ENCODE measurements at regions not wholly inside any gene's neighbourhood (a gene's known extent, or its start where the extent isn't known, plus 50 kb on each side); places are given as distances from the start of the nearest gene placed in this dataset.

DNA sequence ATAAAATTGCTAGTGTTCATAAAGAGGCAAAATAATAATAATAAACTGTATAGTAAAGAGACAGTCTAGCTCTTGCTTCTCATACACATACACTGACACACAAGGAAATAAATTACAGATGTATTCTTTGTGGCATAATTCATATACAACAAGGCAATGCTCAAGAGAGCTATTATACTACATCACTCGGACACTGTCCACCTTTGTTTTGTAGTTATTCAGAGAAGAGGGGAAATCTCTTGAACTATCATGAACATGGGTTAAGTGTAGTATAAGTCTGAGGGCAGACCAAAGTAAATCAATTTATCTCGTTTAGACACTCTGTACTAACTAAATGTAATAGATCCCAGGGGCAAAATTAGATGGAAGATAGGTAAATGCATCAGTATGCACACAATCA is 72.7 kb upstream of the PHIP start:
- Histone ChIP-seq H3K4me1 (ENCODE audit: control insufficient read depth, insufficient read depth, low read length) (no peaks in the 10 kb centered on the region), H3K27me3 (ENCODE audit: control insufficient read depth, insufficient read depth, low read length) (no peaks in the 10 kb centered on the region), H3K4me3 (ENCODE audit: low read depth, low read length) (no peak overlapping the region), H3K9me3 (ENCODE audit: control insufficient read depth, insufficient read depth, low read length) (no peaks in the 10 kb centered on the region), H3K27ac (ENCODE audit: low read depth, low read length) (no peak overlapping the region), H3K36me3 (ENCODE audit: control insufficient read depth, insufficient read depth, low read length) (no peaks in the 10 kb centered on the region)
- peak in 1 of 6 donors; percentile 27 for DNase-seq (ENCODE audit: low read depth in 4 of 6, low spot score in 6 of 6)
- no CpG with 5 or more reads among the region's 2 CpGs for WGBS (ENCODE audit: insufficient coverage)

DNA sequence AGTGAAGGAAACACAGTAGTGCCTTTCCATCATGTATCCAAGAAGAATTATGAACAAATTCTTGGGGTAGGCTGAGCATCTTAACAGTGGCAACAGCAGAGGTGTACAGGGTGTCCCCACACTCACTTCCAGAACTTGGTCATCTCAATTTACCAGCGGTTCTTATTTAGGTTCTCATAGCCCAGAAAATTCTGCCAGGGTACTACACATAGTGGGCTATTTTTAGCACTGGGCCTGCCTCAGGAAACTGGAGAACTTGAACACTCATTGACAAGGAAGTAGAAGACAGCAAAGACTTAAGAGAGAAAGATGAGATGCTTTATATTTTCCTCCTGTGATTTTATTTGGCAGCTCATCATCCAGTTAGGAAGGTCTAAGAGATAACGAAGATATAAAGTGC is 71.8 kb upstream of the PHIP start:
- no peak for DNase-seq (ENCODE audit: low read depth in 4 of 6, low spot score in 6 of 6)
- Histone ChIP-seq H3K27ac (ENCODE audit: low read depth, low read length) (no peak overlapping the region), H3K36me3 (ENCODE audit: control insufficient read depth, insufficient read depth, low read length) (no peaks in the 10 kb centered on the region), H3K4me1 (ENCODE audit: control insufficient read depth, insufficient read depth, low read length) (no peaks in the 10 kb centered on the region), H3K27me3 (ENCODE audit: control insufficient read depth, insufficient read depth, low read length) (no peaks in the 10 kb centered on the region), H3K9me3 (ENCODE audit: control insufficient read depth, insufficient read depth, low read length) (no peaks in the 10 kb centered on the region), H3K4me3 (ENCODE audit: low read depth, low read length) (no peak overlapping the region)
- 90% methylated on average over 2 of the region's 2 CpGs for WGBS (ENCODE audit: insufficient coverage)

DNA sequence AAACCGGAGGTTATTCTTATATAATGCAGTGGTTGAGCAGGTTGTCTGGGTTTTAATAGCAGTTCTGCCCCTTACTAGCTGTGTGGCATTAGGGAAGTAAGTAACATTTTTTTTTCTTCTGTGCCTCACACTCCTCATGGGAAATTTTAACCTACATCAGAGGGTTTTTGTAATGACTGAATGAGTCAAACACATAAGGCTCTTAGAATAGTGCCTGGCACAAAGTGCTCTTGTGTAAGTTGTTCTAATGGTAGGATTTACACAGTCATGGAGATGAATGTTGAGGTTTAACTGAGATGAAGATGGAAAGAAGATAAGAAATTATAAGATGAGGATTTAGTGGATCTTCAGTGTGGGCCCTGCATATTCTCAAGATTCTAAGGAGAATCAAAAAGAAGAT is 68.4 kb upstream of the PHIP start:
- 100% methylated on average over 1 of the region's 1 CpG for WGBS (ENCODE audit: insufficient coverage)
- no peak for DNase-seq (ENCODE audit: low read depth in 4 of 6, low spot score in 6 of 6)
- Histone ChIP-seq H3K36me3 (ENCODE audit: control insufficient read depth, insufficient read depth, low read length) (no peaks in the 10 kb centered on the region), H3K9me3 (ENCODE audit: control insufficient read depth, insufficient read depth, low read length) (no peaks in the 10 kb centered on the region), H3K27me3 (ENCODE audit: control insufficient read depth, insufficient read depth, low read length) (no peaks in the 10 kb centered on the region), H3K27ac (ENCODE audit: low read depth, low read length) (no peak overlapping the region), H3K4me1 (ENCODE audit: control insufficient read depth, insufficient read depth, low read length) (no peaks in the 10 kb centered on the region), H3K4me3 (ENCODE audit: low read depth, low read length) (no peak overlapping the region)

DNA sequence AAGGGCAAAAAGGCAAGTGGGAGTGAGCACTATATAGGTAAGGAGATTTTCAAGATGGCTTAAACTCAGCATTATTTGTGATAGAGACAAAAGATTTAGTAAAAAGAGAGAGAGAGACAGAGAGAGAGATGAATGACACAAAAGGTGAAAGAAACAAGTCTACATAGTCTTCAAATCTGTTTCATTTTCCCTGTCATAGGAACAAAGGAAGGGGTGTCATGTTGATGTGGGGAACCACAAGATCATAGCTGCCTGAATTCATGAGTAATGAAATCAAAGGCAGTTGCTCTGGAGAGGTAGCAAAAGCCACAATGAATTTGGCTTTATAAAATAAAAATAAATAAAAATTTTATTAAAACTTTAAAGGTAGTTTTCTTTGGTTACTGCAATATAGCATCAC is 67.2 kb upstream of the PHIP start:
- Histone ChIP-seq H3K27me3 (ENCODE audit: control insufficient read depth, insufficient read depth, low read length) (no peaks in the 10 kb centered on the region), H3K4me1 (ENCODE audit: control insufficient read depth, insufficient read depth, low read length) (no peaks in the 10 kb centered on the region), H3K4me3 (ENCODE audit: low read depth, low read length) (no peak overlapping the region), H3K27ac (ENCODE audit: low read depth, low read length) (no peak overlapping the region), H3K9me3 (ENCODE audit: control insufficient read depth, insufficient read depth, low read length) (no peaks in the 10 kb centered on the region), H3K36me3 (ENCODE audit: control insufficient read depth, insufficient read depth, low read length) (no peaks in the 10 kb centered on the region)
- DNase-seq (ENCODE audit: low read depth in 4 of 6, low spot score in 6 of 6) = no peak

DNA sequence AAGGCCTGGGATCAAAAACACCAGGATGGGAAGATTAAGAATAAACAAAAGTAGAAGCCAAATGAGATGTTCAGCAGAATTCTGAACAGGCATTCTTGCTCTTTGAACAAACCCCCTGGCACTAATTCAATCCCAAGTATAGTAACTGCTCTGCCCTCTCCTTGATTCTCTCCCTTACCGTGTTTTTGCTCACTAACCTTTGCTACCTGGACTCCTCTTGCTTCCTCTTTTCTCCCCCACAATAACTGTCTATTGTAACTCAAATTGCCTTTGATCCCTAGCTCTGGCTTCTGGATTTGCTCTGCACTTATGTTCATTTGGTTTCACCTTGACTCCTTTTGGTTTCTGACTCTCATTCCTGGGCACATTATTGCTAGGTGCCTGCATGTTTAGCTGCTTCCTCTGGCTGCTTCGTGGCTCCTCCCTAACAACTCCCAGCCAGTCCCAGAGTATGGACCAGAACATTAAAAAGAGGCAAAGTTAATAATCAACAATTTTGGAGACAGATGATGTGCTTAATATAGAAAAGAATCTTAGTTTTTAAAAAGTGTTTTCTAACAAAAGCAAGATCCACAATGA is 65.4 kb upstream of the PHIP start:
- no peak for DNase-seq (ENCODE audit: low read depth in 4 of 6, low spot score in 6 of 6)
- no peaks in the 10 kb centered on the region for H3K36me3 ChIP-seq (ENCODE audit: control insufficient read depth, insufficient read depth, low read length)
- H3K4me1 ChIP-seq (ENCODE audit: control insufficient read depth, insufficient read depth, low read length) = no peaks in the 10 kb centered on the region
- 44% methylated on average over 1 of the region's 2 CpGs for WGBS (ENCODE audit: insufficient coverage)
- H3K9me3 ChIP-seq (ENCODE audit: control insufficient read depth, insufficient read depth, low read length) = no peaks in the 10 kb centered on the region
- H3K4me3 ChIP-seq (ENCODE audit: low read depth, low read length) = no peak overlapping the region
- no peaks in the 10 kb centered on the region for H3K27me3 ChIP-seq (ENCODE audit: control insufficient read depth, insufficient read depth, low read length)
- H3K27ac ChIP-seq (ENCODE audit: low read depth, low read length) = no peak overlapping the region

DNA sequence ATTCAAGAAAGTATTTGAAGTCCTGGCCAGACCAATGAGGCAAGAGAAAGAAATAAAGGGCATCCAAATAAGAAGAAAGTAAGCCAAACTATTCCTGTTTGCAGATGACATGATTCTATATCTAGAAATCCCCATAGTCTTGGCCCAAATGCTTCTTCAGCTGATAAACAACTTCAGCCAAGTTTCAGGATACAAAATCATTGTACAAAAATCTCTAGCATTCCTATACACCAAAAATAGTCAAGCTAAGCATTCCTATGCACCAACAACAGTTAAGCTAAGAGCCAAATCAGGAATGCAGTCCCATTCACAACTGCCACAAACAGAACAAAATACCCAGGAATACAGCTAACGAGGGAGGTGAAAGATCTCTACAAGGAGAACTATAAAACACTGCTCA is 60.1 kb upstream of the PHIP start:
- Histone ChIP-seq H3K9me3 (ENCODE audit: control insufficient read depth, insufficient read depth, low read length) (peaks cover 6% of the 10 kb centered on the region), H3K27me3 (ENCODE audit: control insufficient read depth, insufficient read depth, low read length) (no peaks in the 10 kb centered on the region), H3K4me3 (ENCODE audit: low read depth, low read length) (no peak overlapping the region), H3K4me1 (ENCODE audit: control insufficient read depth, insufficient read depth, low read length) (no peaks in the 10 kb centered on the region), H3K36me3 (ENCODE audit: control insufficient read depth, insufficient read depth, low read length) (no peaks in the 10 kb centered on the region), H3K27ac (ENCODE audit: low read depth, low read length) (no peak overlapping the region)
- WGBS (ENCODE audit: insufficient coverage) = no CpG with 5 or more reads among the region's 1 CpG
- DNase-seq (ENCODE audit: low read depth in 4 of 6, low spot score in 6 of 6) = no peak

DNA sequence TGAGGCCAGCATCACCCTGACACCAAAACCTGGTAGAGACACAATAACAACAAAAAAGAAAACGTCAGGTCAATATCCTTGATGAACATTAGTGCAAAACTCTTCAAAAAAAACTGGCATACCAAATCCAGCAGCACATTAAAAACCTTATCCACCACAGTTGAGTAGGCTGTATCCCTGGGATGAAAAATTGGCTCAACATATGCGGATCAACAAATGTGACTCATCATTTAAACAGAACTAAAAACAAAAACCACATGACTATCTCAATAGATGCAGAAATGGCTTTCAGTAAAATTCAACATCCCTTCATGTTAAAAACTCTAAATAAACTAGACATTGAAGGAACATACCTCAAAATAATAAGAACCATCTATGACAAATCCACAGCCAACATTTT is 59.6 kb upstream of the PHIP start:
- WGBS (ENCODE audit: insufficient coverage) = 29% methylated on average over 1 of the region's 2 CpGs
- H3K27ac ChIP-seq (ENCODE audit: low read depth, low read length) = no peak overlapping the region
- no peaks in the 10 kb centered on the region for H3K27me3 ChIP-seq (ENCODE audit: control insufficient read depth, insufficient read depth, low read length)
- peaks cover 6% of the 10 kb centered on the region for H3K9me3 ChIP-seq (ENCODE audit: control insufficient read depth, insufficient read depth, low read length)
- no peaks in the 10 kb centered on the region for H3K36me3 ChIP-seq (ENCODE audit: control insufficient read depth, insufficient read depth, low read length)
- no peaks in the 10 kb centered on the region for H3K4me1 ChIP-seq (ENCODE audit: control insufficient read depth, insufficient read depth, low read length)
- no peak overlapping the region for H3K4me3 ChIP-seq (ENCODE audit: low read depth, low read length)
- DNase-seq (ENCODE audit: low read depth in 4 of 6, low spot score in 6 of 6) = no peak

DNA sequence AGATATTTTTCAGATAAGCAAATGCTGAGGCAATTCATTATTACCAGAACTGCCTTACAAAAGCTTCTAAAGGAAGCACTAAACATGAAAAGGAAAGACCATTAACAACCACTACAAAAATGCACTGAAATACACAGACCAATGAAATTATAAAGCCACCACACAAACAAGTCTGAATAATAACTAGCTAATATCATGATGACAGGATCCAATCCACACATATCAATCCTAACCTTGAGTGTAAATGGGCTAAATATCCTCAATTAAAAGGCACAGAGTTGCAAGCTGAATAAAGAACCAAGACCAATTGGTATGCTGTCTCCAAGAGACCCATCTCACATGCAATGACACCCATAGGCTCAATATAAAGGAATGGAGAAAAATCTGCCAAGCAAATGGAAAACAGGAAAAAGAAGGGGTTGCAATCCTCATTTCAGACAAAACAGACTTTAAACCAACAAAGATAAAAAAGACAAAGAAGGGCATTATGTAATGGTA is 58.0 kb upstream of the PHIP start:
- no peak for DNase-seq (ENCODE audit: low read depth in 4 of 6, low spot score in 6 of 6)
- H3K36me3 ChIP-seq (ENCODE audit: control insufficient read depth, insufficient read depth, low read length) = no peaks in the 10 kb centered on the region
- H3K9me3 ChIP-seq (ENCODE audit: control insufficient read depth, insufficient read depth, low read length) = peaks cover 8% of the 10 kb centered on the region
- H3K4me3 ChIP-seq (ENCODE audit: low read depth, low read length) = no peak overlapping the region
- H3K27me3 ChIP-seq (ENCODE audit: control insufficient read depth, insufficient read depth, low read length) = no peaks in the 10 kb centered on the region
- no peak overlapping the region for H3K27ac ChIP-seq (ENCODE audit: low read depth, low read length)
- H3K4me1 ChIP-seq (ENCODE audit: control insufficient read depth, insufficient read depth, low read length) = no peaks in the 10 kb centered on the region

DNA sequence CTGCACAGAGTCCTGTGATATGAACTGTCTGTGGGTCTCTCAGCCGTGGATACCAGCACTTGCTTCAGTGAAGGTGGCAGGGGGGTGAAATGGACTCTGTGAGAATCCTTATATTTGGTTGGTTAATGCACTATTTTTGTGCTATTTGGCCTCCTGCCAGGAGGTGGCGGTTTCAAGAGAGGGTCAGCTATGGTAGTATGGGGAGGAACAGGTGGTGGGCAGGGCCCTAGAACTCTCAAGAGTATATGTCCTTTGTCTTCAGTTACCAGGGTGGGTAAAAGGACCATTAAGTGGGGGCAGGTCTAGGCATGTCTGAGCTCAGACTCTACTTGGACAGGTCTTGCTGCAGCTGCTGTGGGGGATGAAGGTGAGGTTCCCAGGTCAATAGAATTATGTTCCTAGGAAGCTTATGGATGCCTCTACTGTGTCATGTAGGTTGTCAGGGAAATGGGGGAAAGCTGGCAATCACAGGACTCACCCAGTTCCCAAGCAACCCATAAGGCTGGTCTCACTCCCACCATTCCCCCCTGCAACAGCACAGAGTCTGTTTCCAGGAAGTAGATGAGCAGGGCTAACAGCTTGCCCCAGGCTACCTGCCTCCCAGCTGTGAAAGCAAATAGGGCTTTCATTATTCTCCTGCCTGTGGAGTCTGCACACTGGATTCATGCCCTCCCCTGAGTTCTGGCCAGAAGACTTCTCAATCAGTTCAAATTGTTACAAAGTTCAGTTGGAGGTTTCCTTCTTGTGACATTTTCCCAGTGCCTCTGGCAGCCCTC is 56.8 kb upstream of the PHIP start:
- Histone ChIP-seq H3K4me3 (ENCODE audit: low read depth, low read length) (no peak overlapping the region), H3K4me1 (ENCODE audit: control insufficient read depth, insufficient read depth, low read length) (no peaks in the 10 kb centered on the region), H3K36me3 (ENCODE audit: control insufficient read depth, insufficient read depth, low read length) (no peaks in the 10 kb centered on the region), H3K9me3 (ENCODE audit: control insufficient read depth, insufficient read depth, low read length) (peaks cover 8% of the 10 kb centered on the region), H3K27ac (ENCODE audit: low read depth, low read length) (no peak overlapping the region), H3K27me3 (ENCODE audit: control insufficient read depth, insufficient read depth, low read length) (no peaks in the 10 kb centered on the region)
- 85% methylated on average over 2 of the region's 2 CpGs for WGBS (ENCODE audit: insufficient coverage)
- no peak for DNase-seq (ENCODE audit: low read depth in 4 of 6, low spot score in 6 of 6)

DNA sequence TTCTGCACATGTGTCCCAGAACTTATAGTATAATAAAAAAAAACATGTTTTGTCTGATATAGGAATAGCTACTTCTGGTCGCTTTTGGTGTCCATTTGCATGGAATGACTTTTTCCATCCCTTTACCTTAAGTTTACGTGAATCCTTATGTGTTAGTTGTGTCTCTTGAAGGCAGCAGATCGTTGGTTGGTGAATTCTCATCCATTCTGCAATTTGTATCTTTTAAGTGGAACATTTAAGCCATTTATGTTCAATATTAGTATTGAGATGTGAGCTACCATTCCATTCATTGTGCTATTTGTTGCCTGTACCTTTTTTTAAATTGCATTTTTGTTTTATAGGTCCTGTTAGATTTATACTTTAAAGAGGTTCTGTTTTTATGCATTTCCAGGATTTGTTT is 55.1 kb upstream of the PHIP start:
- Histone ChIP-seq H3K27ac (ENCODE audit: low read depth, low read length) (no peak overlapping the region), H3K4me1 (ENCODE audit: control insufficient read depth, insufficient read depth, low read length) (no peaks in the 10 kb centered on the region), H3K36me3 (ENCODE audit: control insufficient read depth, insufficient read depth, low read length) (no peaks in the 10 kb centered on the region), H3K4me3 (ENCODE audit: low read depth, low read length) (no peak overlapping the region), H3K9me3 (ENCODE audit: control insufficient read depth, insufficient read depth, low read length) (peaks cover 8% of the 10 kb centered on the region), H3K27me3 (ENCODE audit: control insufficient read depth, insufficient read depth, low read length) (no peaks in the 10 kb centered on the region)
- WGBS (ENCODE audit: insufficient coverage) = no CpG with 5 or more reads among the region's 3 CpGs
- DNase-seq (ENCODE audit: low read depth in 4 of 6, low spot score in 6 of 6) = no peak
